ENCODE measurements at regions not wholly inside any gene's neighbourhood (a gene's known extent, or its start where the extent isn't known, plus 50 kb on each side); places are given as distances from the start of the nearest gene placed in this dataset.

- no peak for TF ChIP-seq CTCF (IDR thresholded peaks at IDR 0.05; ENCODE audit: poor library complexity)
- TF ChIP-seq EZH2 (IDR thresholded peaks at IDR 0.05; ENCODE audit: borderline replicate concordance): no peak
- TF ChIP-seq EZH2phosphoT487 (IDR thresholded peaks at IDR 0.05; ENCODE audit: low read depth, severe bottlenecking, unreplicated experiment): no peak
Measured at GRCh38 chr5:167242701-167243100, 1048.7 kb upstream of the WWC1 start.

Data from hepatocyte (in vitro differentiated cells).